Germinal center (tissue), 1 donor: ENCODE measurements at regions not wholly inside any gene's neighbourhood (a gene's known extent, or its start where the extent isn't known, plus 50 kb on each side); places are given as distances from the start of the nearest gene placed in this dataset.

Experiments
- DNase-seq: peaks from one replicate; pipeline ENCODE4 v3.0.0; 2012; ENCODE audit warnings: mixed read lengths, low spot score

DNA sequence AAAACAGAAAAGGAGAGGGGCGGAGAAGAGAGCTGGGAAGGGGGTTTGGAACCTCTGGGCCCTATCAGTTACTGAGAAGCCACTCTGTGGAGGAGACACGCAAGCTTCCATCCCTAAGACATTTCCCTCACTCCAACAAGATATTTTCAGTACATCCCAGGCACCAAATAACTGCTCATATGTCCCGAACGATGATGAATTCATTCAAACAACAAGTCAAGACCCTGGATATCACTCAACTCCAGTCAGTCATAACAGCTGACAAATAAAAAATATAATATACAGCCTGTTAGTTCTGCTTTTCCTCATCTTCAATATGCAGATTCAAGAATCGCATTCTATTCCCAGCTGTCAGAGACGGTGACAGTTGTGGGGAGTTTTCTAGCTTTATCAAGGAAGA, 104.0 kb upstream of the ZFHX3 start:
- no peak for DNase-seq

- DNase-seq = no peak
These were observed 103.3 kb upstream of the ZFHX3 start for GRCh38 chr16:73151225-73151624.

GRCh38 chr16:73150786-73151185, 102.9 kb upstream of the ZFHX3 start:
- no peak for DNase-seq

DNA sequence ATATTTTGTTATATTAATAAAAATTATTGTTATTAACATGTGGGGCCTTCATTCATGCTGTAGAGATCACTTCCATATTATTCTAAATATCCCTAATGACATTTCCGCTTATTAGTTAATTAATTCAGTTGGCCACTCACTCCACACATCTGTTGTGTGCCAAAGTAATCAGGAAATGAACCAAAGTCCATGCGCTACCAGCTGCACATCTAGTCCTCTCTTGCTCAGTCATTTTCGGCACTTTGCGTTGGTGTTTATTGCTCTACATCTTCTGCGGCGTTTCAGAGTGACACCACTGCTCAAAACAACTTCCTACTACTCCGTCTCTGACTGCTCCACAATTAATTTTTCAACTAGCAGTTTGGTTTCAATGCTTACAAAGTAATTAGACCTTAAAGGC, 101.4 kb upstream of the ZFHX3 start:
- no peak for DNase-seq

GRCh38 chr16:73147958-73148357, 100.0 kb upstream of the ZFHX3 start:
- DNase-seq = no peak

DNA sequence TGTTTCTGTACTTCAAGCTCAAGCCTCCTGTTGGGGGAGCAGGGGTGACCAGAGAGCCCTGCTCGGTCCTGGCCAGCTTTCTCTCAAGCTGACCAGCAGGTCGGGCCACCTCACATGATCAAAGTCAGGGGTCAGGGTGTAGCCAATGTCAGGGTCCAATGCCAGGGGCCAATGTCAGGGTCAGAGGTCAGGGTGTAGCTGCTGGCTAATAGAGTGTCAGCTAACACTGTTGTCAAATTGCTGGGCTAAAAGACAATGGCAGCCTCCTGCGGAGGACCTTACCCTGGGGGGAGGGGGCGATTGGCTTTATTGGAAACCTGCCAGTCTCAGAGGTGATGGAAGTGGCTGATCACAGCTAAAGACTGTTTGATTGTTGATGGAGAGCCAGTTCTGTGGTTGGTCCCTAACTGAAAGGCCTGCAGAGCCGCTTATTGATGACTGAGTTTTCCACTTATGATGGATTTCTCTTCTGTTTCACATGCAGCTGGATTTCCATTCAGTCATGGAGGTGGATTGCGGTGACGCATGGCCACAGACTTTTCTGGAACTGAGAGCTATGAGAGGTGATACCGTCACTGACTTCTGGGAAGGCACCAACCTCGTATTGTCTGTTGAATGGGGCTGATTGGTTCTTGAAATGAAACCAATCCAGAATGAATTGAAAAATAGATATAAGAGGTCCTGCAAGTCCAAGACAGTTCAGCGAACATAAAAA, 97.4 kb upstream of the ZFHX3 start:
- DNase-seq = no peak

DNA sequence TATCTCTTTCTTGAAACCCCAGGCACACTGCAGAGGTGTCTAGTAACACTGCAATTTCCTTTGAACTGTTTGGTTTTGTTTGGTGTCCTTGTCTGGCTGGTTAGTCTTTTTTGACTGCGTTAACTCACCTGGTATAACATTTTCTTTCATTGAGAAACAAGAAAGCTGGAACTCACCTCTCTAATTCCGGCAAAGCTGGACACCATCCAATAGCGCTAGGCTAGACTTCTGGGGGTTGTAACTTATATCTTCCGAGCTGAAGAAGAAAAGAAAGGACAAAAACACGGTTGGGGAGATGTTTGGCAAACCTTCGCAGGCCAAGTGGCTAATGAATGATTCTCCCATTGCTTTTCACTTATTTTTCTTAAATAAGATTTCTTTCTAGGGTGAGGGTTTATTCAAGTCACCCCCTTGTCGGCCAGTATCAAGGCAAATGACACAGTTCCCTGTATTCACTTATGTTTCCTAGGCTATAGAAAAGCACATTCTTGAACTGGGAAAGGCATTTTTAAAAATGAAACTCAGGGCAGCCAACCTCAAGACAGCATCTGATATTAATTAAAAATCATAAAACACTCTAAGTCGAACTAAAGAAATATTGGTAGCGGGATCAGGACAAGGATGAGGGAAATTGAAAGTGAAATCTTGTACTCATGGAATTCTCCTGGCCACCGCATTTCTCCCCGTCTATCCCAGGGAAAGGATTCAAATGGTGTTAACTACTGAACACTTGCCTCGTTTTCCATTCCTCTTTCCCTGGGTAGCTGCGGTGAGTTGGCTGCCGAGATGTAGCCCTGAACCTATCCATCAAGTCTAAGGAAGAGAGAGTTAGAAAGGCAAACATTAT, 95.9 kb upstream of the ZFHX3 start:
- no peak for DNase-seq

GRCh38 chr16:73143002-73143401, 95.1 kb upstream of the ZFHX3 start:
- DNase-seq = no peak

DNA sequence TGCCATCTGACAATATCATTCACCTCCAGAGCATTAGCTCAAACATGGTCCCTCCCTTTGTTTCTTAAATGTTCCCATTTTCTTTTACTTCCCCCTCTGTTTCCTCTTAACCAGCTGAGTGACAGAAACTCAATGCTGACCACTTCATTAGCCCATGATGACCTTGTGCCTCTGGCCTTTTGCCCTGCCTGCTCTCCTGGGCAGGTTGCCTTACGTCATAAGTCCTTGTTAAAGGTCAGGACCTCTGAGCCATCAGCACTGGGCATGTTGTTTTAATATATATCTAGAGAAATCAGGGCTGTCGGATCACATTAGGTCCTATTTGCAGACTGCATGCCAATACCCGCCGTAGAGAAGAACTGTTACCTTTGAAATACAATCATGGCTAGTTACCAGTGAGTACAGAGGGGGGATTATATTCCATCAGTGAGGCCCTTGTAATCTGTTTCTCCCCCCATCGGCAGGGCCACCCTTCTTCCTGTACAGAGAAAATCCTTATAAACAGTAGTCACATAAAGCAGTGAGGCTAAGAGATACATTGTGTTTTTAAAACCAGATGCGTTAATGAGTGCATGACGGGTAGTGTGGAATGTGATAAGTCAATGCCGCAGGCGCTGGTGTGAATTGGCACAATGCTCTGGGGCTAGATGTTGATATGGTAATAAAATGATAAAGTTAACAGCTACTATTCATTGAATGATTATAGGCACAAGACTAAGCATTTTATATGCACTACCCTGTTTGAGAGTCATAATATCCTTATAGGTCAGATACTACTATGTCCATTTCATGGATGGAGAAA, 94.3 kb upstream of the ZFHX3 start:
- DNase-seq = no peak

DNA sequence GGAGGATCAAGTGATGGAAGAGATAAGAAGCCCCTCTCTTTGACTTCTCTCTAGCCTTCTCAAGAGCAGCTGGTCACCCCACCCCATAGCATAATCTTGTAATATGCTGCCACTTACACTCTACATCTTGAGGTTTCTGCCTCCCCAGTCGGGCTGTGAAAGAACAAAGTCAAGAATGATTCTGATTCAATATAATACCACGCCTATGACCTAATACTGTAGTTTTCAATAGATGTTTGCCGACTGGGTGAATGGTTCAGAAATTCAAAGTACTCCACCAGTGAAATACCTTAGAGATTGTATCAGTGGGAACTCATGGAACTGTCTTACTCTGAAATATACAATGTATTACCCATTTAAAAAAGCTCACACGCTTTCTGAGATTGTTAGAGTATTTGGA, 93.0 kb upstream of the ZFHX3 start:
- no peak for DNase-seq

DNA sequence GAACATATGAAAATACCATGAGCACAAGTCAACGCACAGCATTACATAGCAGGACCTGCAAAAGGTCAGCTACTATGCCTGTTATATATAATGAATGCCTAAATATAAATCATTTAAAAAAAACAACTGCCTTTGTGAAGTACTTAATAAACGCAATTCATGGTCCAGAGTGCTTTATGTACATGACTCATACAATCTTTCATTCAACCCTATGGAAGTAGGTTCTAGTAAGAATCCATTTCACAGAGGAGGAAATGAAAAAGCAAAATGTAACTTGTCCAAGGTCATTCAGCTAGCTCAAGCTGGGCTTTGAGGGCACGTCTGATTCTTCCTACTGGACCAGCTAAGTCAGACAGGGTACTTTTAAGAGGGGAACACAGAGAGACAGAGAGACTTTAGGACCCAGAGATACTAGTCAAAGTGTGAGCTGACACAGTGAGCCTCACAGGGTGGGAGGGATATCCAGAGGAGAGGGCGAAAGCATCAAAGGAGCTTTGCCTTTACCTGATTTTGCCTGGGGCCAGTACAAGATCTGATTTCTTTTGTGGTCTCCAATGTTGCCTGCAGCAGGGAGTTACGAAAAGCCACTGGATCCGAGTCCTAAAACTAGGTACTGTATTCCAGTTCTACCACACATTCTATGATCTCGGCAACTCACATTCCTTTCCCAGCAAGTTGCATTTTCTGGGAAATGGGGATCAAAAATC, 83.4 kb upstream of the ZFHX3 start:
- DNase-seq = no peak

DNA sequence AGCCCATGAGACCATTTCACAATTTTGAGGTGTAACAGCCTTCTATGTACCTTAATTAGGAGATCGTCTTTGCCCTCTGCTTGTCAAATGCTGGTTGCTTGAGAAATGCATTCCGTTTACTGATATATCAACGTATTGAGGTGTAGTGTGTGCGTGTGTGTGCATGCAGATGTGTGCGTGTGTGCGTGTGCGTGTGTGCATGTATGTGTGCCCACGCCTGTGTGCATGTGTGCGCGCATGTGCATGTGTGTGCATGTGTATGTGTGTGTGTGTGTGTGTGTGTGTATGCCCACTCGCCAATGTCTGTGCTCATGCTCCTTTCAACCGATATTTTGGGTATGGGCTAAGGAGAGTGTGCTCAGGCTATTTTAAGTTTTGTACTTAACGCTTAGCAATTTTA, 81.5 kb upstream of the ZFHX3 start:
- no peak for DNase-seq

- no peak for DNase-seq
These were observed 78.6 kb upstream of the ZFHX3 start for GRCh38 chr16:73126525-73126853.

- DNase-seq = no peak
These were observed 78.1 kb upstream of the ZFHX3 start for GRCh38 chr16:73125850-73126524.

GRCh38 chr16:73124665-73125375, 76.9 kb upstream of the ZFHX3 start:
- DNase-seq = no peak

DNA sequence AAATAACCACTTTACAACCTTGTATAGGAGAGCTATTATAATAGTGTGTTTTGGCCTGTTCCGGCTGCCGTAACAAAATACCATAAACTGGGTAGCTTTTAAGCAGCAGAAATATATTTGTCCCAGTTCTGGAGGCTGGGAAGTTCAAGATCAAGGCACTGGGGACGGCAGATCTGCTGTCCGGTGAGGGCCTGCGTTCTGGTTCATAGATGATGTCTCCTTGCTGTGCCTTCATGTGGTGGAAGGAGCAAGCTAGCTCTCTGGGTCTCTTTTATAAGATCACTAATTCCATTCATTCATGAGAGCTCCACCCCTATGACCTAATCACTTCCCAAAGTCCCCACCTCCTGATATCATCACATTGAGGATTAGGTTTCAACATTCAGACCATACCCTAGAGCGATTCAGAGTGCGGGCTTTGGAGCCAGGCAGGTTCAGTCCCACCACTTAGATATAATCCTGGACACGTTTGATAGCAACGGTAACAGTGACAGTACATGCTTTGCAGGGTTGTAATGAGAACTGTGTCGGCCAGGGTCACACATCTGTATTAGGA, 76.2 kb upstream of the ZFHX3 start:
- no peak for DNase-seq

DNA sequence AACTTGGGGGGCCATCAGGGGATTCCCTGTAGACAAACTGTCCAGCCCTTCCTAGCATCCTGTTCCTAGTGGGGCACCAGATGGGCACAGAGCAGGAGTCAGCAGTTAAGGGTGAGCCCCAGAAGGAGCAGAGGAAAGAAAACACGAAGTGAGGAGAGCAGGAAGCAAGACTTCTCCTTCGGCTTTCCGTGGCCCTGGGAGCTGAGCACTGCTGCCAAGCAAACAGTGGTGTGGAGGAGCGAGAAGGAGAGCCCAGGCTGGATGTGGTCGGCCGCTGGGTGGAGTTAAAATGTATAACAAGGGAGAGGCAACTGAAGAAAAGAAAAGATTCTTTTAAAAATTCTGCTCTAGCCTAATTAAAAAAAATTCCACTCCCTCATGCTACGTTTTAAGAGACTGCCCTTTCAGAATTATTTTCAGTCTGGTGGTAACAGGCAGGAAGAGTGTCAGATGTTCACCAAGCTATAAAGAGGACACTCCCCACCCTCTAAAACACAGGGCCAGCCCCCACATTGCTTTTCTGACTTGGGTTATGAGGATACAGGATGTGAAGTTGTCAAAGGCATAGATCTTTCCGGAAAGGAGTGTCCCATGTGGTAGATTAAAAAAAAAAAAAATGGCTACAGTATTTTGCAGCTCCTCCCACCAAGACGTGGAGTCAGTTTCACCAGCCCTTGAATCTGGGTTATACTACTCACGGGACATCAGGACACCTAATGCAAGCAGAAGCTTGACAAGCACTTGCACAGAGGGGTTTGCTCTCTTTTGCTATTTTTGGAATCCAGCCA, 74.9 kb upstream of the ZFHX3 start:
- DNase-seq = no peak

DNA sequence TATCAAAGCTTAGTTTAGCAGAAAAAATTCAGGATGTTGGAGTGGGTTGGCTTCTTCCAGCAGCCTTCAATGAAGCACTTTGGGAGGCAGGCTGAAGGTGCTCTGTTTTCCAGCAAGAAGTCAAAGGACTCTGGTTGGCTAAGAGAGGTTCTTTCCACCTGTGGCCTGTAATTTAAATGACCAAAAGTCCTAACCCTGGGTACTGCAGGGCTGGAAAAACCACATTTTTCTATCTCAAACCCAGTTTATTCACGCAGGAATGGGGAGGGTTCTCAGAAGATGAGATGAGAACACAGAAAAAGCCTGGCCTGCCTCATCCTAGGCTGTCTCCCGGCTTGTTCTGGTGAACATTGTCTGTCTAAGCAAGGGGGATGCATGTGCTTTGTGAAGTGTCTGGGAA, 68.6 kb upstream of the ZFHX3 start:
- no peak for DNase-seq

DNA sequence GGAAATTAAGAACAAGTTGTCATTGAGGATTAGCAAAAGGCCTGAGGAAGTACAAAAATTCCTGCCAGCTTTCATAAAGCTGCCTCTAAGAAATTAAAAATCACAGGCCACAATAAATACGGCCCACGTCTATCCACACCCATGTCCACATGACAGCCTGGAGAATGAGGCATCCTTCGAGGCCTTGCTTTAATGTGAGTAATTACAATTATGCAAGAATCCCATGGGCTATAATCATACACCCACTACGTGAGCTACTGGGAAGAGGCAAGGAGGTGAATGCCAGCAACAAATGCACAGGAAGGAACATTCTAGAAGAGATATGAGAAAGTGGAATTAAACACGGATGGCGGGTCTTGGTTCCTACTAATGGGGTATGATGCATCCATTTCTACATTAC, 65.4 kb upstream of the ZFHX3 start:
- no peak for DNase-seq
